Gastroesophageal sphincter (tissue), 3 donors: ENCODE measurements at regions not wholly inside any gene's neighbourhood (a gene's known extent, or its start where the extent isn't known, plus 50 kb on each side); places are given as distances from the start of the nearest gene placed in this dataset.

ENCODE experiments used
- EP300 ChIP-seq: sonication (generic); formaldehyde crosslinking; IDR thresholded peaks from one replicate; pipeline ENCODE4 v1.6.1; 2017; ENCODE audit warnings: antibody characterized with exemption, mild to moderate bottlenecking
- POLR2AphosphoS5 ChIP-seq: sonication (generic); formaldehyde crosslinking; IDR thresholded peaks from one replicate; pipeline ENCODE4 v1.6.1; 2017; ENCODE audit warnings: antibody characterized with exemption
- TF ChIP-seq, protein P1 (sequence below), 4 experiments: fragments of 200-600 bp in 2 of 4; fragments of 450-650 bp in 2 of 4; sonication (generic) in 1 of 4; IDR thresholded peaks; one replicate each; pipeline ENCODE4 v1.5.1; 2017 to 2019; ENCODE audit warnings: antibody characterized with exemption in 4 of 4, mild to moderate bottlenecking in 2 of 4, moderate library complexity in 2 of 4

DNA sequence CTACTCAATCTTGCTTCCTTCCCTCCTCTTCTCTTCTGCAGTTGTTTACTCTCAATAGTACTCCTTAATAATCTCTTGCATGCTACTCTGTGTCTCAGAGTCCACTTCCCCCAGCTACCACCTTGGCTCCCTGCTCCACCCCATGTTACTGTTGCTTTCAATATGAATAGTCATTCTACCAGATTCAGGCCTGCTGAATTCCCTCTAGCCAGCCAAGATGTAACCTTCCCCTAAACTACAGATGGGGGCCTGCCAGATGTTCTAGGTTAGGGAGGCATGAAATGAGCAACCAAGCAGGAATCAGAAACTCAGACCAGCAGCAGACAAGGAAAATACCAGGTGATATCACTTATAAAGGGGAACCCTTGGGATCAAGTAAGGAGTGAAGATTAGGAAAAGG is 392.1 kb upstream of the DDHD1 start:
- TF ChIP-seq, protein P1, sequence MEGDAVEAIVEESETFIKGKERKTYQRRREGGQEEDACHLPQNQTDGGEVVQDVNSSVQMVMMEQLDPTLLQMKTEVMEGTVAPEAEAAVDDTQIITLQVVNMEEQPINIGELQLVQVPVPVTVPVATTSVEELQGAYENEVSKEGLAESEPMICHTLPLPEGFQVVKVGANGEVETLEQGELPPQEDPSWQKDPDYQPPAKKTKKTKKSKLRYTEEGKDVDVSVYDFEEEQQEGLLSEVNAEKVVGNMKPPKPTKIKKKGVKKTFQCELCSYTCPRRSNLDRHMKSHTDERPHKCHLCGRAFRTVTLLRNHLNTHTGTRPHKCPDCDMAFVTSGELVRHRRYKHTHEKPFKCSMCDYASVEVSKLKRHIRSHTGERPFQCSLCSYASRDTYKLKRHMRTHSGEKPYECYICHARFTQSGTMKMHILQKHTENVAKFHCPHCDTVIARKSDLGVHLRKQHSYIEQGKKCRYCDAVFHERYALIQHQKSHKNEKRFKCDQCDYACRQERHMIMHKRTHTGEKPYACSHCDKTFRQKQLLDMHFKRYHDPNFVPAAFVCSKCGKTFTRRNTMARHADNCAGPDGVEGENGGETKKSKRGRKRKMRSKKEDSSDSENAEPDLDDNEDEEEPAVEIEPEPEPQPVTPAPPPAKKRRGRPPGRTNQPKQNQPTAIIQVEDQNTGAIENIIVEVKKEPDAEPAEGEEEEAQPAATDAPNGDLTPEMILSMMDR (IDR thresholded peaks at IDR 0.05) = no peak
- TF ChIP-seq POLR2AphosphoS5 (no peak), EP300 (no peak)
